GM12891 (cell line): ENCODE measurements at regions not wholly inside any gene's neighbourhood (a gene's known extent, or its start where the extent isn't known, plus 50 kb on each side); places are given as distances from the start of the nearest gene placed in this dataset.

ENCODE experiments used
- POLR2A ChIP-seq: IDR thresholded peaks from 2 replicates; pipeline ENCODE4 v1.6.1; 2011; ENCODE audit warnings: low read depth, low read length, control low read depth
- POLR2AphosphoS5 ChIP-seq: IDR thresholded peaks from 2 replicates; pipeline ENCODE4 v1.6.1; 2011; ENCODE audit warnings: low read depth, low read length, control low read depth

- TF ChIP-seq POLR2A (no peak), POLR2AphosphoS5 (no peak)
Observed at GRCh38 chr9:12891588-12891987, 116.8 kb downstream of the LURAP1L start.
